Heart left ventricle (tissue), 16 donors: ENCODE measurements at regions not wholly inside any gene's neighbourhood (a gene's known extent, or its start where the extent isn't known, plus 50 kb on each side); places are given as distances from the start of the nearest gene placed in this dataset.

Experiments used
- ATAC-seq, 4 donors: fragments of 200-7000 bp; cut with Tn5 transposase; one replicate each; pipeline ENCODE4 v1.9.1; 2020 to 2022; ENCODE audit warnings: moderate library complexity in 4 of 4, mild to moderate bottlenecking in 3 of 4, moderate number of reproducible peaks in 1 of 4
- DNase-seq, 5 donors: peaks; one replicate each; pipeline ENCODE4 v3.0.0-alpha.2; 2020
- H3K27ac ChIP-seq, 12 donors: fragments of 200-600 bp; sonication (generic) in 4 of 12; one replicate each; pipeline versions ENCODE4 v1.5.0 to v1.8.0; 2016 to 2022; ENCODE audit warnings: mild to moderate bottlenecking in 2 of 12
- H3K27me3 ChIP-seq, 9 donors: fragments of 200-600 bp; sonication (generic) in 2 of 9; one replicate each; pipeline versions ENCODE4 v1.5.1 to v1.8.0; 2016 to 2022; ENCODE audit warnings: mild to moderate bottlenecking in 3 of 9
- H3K36me3 ChIP-seq, 9 donors: fragments of 200-600 bp; sonication (generic) in 2 of 9; one replicate each; pipeline versions ENCODE4 v1.5.0 to v1.8.0; 2018 to 2022; ENCODE audit warnings: mild to moderate bottlenecking in 2 of 9
- H3K4me1 ChIP-seq, 12 donors: fragments of 200-600 bp; sonication (generic) in 4 of 12; one replicate each; pipeline versions ENCODE4 v1.5.0 to v1.8.0; 2016 to 2022; ENCODE audit warnings: mild to moderate bottlenecking in 3 of 12
- H3K4me3 ChIP-seq, 12 donors: fragments of 200-600 bp; sonication (generic) in 4 of 12; one replicate each; pipeline versions ENCODE4 v1.5.0 to v1.8.0; 2017 to 2022; ENCODE audit warnings: mild to moderate bottlenecking in 9 of 12, moderate library complexity in 4 of 12
- H3K9me3 ChIP-seq, 12 donors: fragments of 200-600 bp; sonication (generic) in 4 of 12; one replicate each; pipeline versions ENCODE4 v1.5.0 to v1.8.0; 2016 to 2022; ENCODE audit warnings: mild to moderate bottlenecking in 1 of 12
- CTCF ChIP-seq, 12 donors: fragments of 200-600 bp; sonication (generic) in 4 of 12; IDR thresholded peaks; one replicate each; pipeline versions ENCODE4 v1.5.0 to v1.8.0; 2018 to 2022; ENCODE audit warnings: antibody characterized with exemption in 12 of 12, mild to moderate bottlenecking in 5 of 12
- POLR2A ChIP-seq, 2 donors: fragments of 450-650 bp; IDR thresholded peaks; one replicate each; pipeline ENCODE4 v1.6.1; 2017; ENCODE audit warnings: antibody characterized with exemption in 2 of 2, mild to moderate bottlenecking in 2 of 2, moderate library complexity in 2 of 2
- WGBS, 4 donors: extraction: QIAGEN DNeasy Blood & Tissue Kit in 2 of 4; methylation state at CpG; one replicate each; pipeline versions ENCODE4 v1.1.5 to v1.1.7; 2013 to 2018; 5-methylcytosine and 5-hydroxymethylcytosine counted together
- intact Hi-C, 10 donors: fragments of 100-400 bp; cut with DNase I; formaldehyde crosslinking; loops; one replicate each; pipeline versions ENCODE4 v1.11.1 to v1.14.2; 2022
- donor health status: ischemic (EF 13 %, LVEDD 7.1; RV severe dilation, severe dysfunction).
- donor health status: healthy with polysubstance abuse.
- donor health status: DM: no; HTN: yes; CAD: no.
- donor health status: DM: no; HTN: no; CAD: no.
- donor health status: ischemic (EF 25% LVEDD 6.9; RV normal size, moderate dysfunction).
- donor health status: ischemic (EF 25% LVEDD 5.7; RV mildly dilated, moderate dysfunction).
- donor health status: healthy.
- donor health status: DM: yes; HTN: yes; CAD: no.
- donor health status: ischemic (EF 35%, LVEDD 5.7; RV mildly dilated, moderate dysfunction).
- donor health status: nonischemic (EF 11% LVEDD 7.7; RV severe dilation, severe dysfunction).
- donor health status: DM: yes; HTN: yes; CAD: no.
- donor health status: PGD.
- donor health status: ischemic (EF 29% LVEDD 5.4; RV normal size, mild dysfunction).
- donor health status: nonischemic (EF 23%, LVEDD 6.1; RV moderate dilation, normal function).

- Histone ChIP-seq H3K9me3 (no peaks in the 10 kb centered on the region), H3K27ac (peak overlapping the region in 1 of 12 donors; percentile 28), H3K4me3 (no peak overlapping the region), H3K36me3 (no peaks in the 10 kb centered on the region), H3K4me1 (peaks cover 0 to 28% (median 1%) of the 10 kb centered on the region in 12 donors), H3K27me3 (peaks cover 0 to 23% (median 0%) of the 10 kb centered on the region in 9 donors)
- ATAC-seq (no peak), DNase-seq (no peak)
- WGBS, 4 donors: 24 to 33% (median 28%) methylated on average over 6 of the region's 6 CpGs
- intact Hi-C loops: no loop called here
- TF ChIP-seq POLR2A (IDR thresholded peaks at IDR 0.05) (no peak), CTCF (IDR thresholded peaks at IDR 0.05) (no peak)
Measured at GRCh38 chr1:200228081-200228480, 181.8 kb downstream of the ZNF281 start.
